Stimulated activated CD4-positive, alpha-beta T cell treated with anti-CD3 and anti-CD28 coated beads, Interleukin-4, amount 100 ng/mL, for 24 hours (primary cell): ENCODE measurements at regions not wholly inside any gene's neighbourhood (a gene's known extent, or its start where the extent isn't known, plus 50 kb on each side); places are given as distances from the start of the nearest gene placed in this dataset.
"Not testable (repeated sequence)": the region's sequence is repeated elsewhere in the genome, so short reads cannot be mapped to it uniquely, and the experiment has no call there.

Experiments
- DNase-seq: peaks from one replicate; pipeline ENCODE4 v3.0.0-alpha.2; 2020

GRCh38 chr15:25250011-25250596 lies 188.7 kb downstream of the UBE3A start:
- DNase-seq: no peak

DNA sequence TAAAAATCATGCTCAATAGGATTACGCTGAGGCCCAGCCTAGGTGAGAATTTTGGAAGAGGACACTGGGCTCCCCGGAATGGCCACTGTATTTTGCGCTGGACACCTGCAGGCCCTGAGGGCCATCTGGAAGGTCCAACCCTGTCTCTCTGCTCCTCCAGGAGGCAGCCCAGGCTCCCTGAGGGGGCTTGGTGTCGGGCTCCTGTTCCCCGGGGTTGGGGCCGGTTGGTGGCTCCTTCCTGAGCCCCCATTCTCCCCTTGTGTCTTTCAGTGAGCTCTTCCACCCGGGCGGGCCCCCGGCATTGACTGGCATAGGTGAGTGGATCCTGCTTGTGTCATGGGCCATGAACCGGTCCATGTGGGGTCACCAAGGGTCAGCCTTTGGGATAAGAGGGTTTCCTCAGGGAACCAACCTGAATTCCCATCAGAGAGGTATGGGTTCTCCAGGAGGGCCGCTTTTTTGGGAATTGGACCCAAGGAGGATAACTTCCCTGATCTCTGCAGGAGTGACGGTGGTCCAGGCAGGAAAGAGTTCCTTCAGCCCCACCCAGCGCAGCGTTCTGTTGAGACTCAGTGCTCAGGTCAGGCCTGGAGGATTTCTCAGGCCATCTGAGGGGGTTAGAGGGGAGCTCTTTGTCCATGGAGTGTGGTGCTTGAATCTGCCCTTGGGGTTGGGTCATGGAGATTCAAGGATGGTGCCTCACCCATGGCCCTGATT lies 187.8 kb downstream of the UBE3A start:
- DNase-seq: no peak

GRCh38 chr15:25251700-25252390 lies 187.0 kb downstream of the UBE3A start:
- DNase-seq: no peak

- not testable (repeated sequence) for DNase-seq
Measured at GRCh38 chr15:25253048-25253973, 185.5 kb downstream of the UBE3A start.

- no peak for DNase-seq
Measured at GRCh38 chr15:25268166-25268565, 170.7 kb downstream of the UBE3A start.
